ENCODE measurements at regions not wholly inside any gene's neighbourhood (a gene's known extent, or its start where the extent isn't known, plus 50 kb on each side); places are given as distances from the start of the nearest gene placed in this dataset.
"Not testable (repeated sequence)": the region's sequence is repeated elsewhere in the genome, so short reads cannot be mapped to it uniquely, and the experiment has no call there.

DNA sequence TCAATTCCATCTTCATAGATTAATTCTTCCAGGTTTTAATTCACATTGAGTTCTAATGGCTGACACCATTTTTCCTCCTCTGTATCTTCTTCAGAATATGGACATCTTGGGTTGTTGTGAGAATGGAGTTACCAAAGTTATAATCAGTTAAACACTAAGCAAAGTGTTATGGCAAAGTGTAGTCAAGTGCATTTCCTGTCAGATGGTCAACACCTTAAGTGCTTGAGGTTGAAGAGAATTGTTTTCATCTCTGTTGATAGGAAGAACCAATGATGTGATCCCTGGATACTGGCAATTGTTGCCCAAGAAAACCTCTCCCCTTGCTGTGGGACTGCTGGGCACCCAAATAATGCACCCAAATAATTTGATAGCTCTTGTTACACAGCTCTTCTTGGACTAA is 102.6 kb upstream of the SATB1 start:
- DNase-seq: peak; percentile 62 to 74

- DNase-seq: no peak
Measured at GRCh38 chr3:18526667-18527066, 101.5 kb upstream of the SATB1 start.

GRCh38 chr3:18516170-18516569 is 91.0 kb upstream of the SATB1 start:
- DNase-seq: not testable (repeated sequence)

DNA sequence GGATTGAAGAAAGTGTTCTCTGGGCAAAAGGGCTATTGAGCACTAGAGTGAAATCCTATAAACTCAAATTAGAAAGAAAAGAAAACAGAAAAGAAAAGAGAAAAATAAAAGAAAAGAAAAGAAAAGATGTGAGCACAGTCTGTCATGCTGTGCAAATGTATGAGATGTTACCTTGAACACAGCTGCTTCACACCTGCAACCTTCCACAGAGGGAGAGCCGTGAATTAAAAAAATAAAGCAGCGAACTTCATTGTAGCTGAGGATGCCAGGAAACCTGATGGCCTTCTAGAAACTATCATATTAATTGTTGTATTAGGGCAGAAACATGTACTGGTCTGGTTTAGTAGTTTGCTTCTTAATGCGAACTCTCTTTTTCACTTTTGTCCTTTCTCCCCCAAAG is 88.0 kb upstream of the SATB1 start:
- DNase-seq: no peak

GRCh38 chr3:18512007-18512406 is 86.9 kb upstream of the SATB1 start:
- DNase-seq: no peak

- DNase-seq: no peak
Measured at GRCh38 chr3:18510947-18511346, 85.8 kb upstream of the SATB1 start.

- no peak for DNase-seq
Measured at GRCh38 chr3:18507333-18507732, 82.2 kb upstream of the SATB1 start.

GRCh38 chr3:18505056-18505455 is 79.9 kb upstream of the SATB1 start:
- no peak for DNase-seq

GRCh38 chr3:18501679-18502343 is 76.7 kb upstream of the SATB1 start:
- no peak for DNase-seq

- DNase-seq: no peak
Measured at GRCh38 chr3:18500322-18500721, 75.2 kb upstream of the SATB1 start.

DNA sequence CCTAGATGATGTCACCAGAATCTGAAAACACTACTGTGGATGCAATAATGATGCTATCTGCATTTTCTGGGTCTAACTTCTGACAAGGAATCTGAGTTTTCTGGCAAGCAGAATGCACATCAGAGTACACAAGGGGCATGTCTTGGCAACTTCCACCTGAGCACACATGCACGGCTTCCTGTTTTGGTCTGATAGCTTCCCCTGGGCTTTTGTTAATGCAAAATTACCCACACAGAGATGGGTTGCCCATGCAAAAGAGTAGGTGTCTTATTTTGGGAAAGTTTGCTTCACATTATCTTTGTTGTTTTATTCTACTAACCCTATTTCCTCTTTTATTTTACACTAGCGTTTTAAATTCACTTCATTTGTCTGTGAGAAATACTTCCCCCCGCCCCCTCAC is 74.2 kb upstream of the SATB1 start:
- no peak for DNase-seq

DNA sequence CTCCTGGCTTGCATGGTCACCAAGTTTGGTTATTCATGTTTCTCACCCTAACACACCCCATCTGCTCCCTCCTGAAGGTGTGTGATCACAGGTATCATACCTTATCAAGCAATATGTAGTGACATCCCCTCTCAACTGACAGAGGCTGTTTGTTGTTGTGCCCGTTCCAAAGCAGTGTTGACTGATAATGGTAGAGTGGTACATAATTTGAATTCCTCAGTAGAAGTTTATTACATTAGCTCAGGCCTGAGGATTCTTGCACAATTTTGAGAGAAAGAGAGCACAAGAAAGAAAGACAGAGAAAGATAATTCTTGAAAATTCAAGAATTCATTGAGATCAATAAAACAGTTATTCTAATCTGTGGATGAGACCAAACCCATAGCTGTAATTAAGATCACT is 69.1 kb upstream of the SATB1 start:
- no peak for DNase-seq

GRCh38 chr3:18489939-18490338 is 64.8 kb upstream of the SATB1 start:
- no peak for DNase-seq

GRCh38 chr3:18483226-18483625 is 58.1 kb upstream of the SATB1 start:
- no peak for DNase-seq

- DNase-seq: no peak
Measured at GRCh38 chr3:18481946-18482548, 56.9 kb upstream of the SATB1 start.

- DNase-seq: no peak
Measured at GRCh38 chr3:18477620-18478019, 52.5 kb upstream of the SATB1 start.

All from NCI-H524 (cell line).